ENCODE measurements at regions not wholly inside any gene's neighbourhood (a gene's known extent, or its start where the extent isn't known, plus 50 kb on each side); places are given as distances from the start of the nearest gene placed in this dataset.
"Not testable (repeated sequence)": the region's sequence is repeated elsewhere in the genome, so short reads cannot be mapped to it uniquely, and the experiment has no call there.

DNA sequence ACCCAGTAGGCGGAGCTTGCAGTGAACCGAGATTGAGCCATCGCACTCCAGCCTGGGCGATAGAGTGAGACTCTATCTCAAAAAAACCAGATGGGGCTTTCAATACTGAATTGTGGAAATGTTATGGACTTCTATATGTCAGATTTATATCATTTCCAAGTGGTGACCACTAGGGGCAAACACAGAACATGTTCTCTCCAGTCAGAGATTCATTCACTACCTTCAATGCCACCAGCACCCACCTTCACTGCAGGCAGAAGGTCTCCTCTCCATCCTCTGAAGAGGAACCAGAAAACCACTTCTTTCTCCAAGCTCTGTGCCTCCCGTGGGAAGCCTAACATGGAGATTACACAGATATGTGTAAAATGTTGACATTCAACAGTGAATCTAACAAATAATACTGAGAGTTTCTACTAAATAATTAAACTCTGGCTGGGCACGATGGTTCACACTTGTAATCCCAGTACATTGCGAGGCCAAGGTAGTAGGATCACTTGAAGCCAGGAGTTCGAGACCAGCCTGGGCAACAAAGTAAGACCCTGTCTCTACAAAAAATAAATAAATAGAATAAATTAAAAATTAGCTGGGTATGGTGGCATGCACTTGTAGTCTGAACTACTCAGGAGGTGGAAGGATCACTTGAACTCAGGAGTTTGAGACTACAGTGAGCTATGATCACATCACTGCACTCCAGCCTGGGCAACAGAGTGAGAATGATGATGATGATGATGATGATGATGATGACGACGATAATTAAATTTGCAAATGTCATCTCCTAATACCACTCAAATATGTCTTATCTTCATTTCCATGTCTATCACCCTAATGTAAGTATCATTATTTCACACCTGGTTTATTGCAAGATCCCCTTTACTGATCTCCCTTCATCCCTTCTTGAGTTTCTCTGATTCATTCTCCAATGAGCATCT lies 151.1 kb downstream of the ZNF281 start:
- TF ChIP-seq, protein P1, sequence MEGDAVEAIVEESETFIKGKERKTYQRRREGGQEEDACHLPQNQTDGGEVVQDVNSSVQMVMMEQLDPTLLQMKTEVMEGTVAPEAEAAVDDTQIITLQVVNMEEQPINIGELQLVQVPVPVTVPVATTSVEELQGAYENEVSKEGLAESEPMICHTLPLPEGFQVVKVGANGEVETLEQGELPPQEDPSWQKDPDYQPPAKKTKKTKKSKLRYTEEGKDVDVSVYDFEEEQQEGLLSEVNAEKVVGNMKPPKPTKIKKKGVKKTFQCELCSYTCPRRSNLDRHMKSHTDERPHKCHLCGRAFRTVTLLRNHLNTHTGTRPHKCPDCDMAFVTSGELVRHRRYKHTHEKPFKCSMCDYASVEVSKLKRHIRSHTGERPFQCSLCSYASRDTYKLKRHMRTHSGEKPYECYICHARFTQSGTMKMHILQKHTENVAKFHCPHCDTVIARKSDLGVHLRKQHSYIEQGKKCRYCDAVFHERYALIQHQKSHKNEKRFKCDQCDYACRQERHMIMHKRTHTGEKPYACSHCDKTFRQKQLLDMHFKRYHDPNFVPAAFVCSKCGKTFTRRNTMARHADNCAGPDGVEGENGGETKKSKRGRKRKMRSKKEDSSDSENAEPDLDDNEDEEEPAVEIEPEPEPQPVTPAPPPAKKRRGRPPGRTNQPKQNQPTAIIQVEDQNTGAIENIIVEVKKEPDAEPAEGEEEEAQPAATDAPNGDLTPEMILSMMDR (conservative IDR thresholded peaks at IDR 0.05; ENCODE audit: low read depth, low read length): peak; percentile 69
- no peak overlapping the region for H3K4me3 ChIP-seq (ENCODE audit: low read depth, low read length)
- peak; percentile 59 for DNase-seq (ENCODE audit: low read depth)

DNA sequence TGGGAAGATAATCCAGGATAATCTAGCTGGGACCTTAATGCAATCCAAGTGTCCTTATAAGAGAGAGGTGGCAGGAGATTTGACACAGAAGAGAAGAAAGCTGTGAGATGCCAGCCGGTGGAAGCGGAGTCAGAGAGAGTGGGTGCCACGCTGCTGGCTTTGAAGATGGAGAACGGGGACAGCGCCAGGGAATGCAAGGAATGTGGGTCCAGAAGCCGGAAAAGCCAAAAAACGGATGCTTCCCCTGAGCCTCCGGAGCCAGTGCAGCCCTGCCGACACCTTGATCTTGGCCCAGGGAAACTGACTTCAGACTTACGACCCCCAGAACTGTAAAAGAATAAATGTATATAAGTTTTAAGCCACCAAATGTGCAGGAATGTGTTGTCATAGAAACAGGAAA lies 152.6 kb downstream of the ZNF281 start:
- TF ChIP-seq, protein P1 (conservative IDR thresholded peaks at IDR 0.05; ENCODE audit: low read depth, low read length): no peak
- no peak for DNase-seq (ENCODE audit: low read depth)
- no peak overlapping the region for H3K4me3 ChIP-seq (ENCODE audit: low read depth, low read length)

DNA sequence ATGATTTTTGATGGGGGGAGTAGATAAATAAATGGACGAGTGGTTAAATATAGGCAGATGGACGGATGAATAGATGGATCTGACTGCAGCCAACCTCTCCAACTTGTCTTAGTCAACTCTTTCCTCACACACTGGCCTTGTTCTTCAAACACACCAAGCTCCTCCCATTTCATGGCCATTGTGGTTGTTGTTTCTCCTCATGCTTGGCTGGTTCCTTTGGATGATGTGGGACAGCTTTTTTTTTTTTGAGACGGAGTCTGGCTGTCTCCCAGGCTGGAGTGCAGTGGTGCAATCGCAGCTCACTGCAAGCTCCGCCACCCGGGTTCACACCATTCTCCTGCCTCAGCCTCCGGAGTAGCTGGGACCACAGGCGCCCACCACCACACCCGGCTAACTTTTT lies 155.2 kb downstream of the ZNF281 start:
- H3K4me3 ChIP-seq (ENCODE audit: low read depth, low read length); DNase-seq (ENCODE audit: low read depth): not testable (repeated sequence)

DNA sequence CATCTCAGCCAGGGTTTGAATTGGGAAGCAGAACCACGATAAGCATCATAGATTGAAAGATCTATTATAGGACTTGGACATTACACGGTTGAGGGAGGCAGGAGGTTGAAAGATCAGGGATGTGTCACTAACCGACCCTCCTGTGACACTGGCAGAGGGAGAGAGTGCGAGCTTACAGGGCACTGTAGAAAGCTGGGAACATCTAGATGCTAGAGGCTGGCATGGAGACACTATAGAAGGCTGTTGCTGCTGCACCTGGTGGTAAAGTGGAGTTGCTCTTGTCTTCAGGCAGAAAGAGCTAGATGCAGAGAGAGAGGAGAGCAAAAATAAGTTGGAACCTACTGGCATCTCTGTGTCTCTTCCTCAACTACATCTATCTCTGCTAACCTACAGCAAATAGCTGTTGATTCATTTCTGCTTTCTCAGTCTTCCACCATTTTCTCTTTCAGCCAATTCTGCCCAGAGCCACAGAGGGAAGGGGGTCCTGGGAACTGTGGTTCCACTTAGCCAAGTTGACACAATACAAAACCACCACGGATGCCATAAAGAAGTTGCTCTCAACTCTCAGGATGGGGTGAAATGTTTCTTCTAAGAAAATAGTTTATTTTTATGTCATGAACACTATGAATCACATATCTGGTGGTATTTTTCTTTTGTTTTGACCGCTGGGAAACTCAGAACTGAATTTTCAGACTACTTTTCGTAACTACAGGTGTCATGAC lies 155.9 kb downstream of the ZNF281 start:
- TF ChIP-seq, protein P1 (conservative IDR thresholded peaks at IDR 0.05; ENCODE audit: low read depth, low read length): no peak
- H3K4me3 ChIP-seq (ENCODE audit: low read depth, low read length): no peak overlapping the region
- no peak for DNase-seq (ENCODE audit: low read depth)

DNA sequence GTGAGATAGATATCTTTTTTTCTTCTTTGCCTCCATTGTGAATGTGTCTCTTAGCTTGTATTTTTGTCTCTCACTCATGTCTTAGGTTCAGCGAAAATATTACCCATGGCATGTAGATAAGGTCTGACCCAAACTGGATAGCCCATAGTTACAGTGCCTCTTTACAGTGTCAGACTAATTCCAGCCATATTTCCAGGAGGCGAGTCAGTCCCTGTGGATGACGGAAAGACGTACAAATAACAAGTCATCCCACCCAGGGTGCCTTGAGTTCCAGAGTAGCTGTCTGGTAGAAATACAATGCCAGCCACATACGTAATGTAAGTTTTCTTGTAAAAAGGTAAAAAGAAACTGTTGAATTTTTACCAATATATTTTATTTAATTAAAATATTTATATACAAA lies 157.3 kb downstream of the ZNF281 start:
- TF ChIP-seq, protein P1 (conservative IDR thresholded peaks at IDR 0.05; ENCODE audit: low read depth, low read length): no peak
- H3K4me3 ChIP-seq (ENCODE audit: low read depth, low read length): no peak overlapping the region
- DNase-seq (ENCODE audit: low read depth): peak; percentile 36

DNA sequence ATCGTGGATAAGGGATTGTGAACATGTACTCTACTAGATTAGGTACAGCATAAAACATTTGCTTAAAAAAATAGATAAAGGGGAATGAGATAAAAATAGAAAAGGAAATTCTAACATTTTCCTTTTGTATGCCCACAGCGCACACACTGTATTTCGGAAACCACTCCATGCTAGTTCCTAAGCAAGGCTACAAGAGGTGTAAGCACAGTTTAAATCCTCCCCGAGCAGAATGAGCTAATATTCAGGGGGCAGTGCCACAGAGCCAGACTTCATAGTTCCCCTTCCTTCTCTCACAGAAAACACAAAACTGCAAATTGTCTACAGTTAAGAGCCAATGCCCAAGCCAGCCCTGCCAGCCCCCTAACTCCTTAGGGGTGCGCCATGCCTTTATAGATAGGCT lies 159.4 kb downstream of the ZNF281 start:
- no peak for DNase-seq (ENCODE audit: low read depth)
- TF ChIP-seq, protein P1 (conservative IDR thresholded peaks at IDR 0.05; ENCODE audit: low read depth, low read length): no peak
- no peak overlapping the region for H3K4me3 ChIP-seq (ENCODE audit: low read depth, low read length)

DNA sequence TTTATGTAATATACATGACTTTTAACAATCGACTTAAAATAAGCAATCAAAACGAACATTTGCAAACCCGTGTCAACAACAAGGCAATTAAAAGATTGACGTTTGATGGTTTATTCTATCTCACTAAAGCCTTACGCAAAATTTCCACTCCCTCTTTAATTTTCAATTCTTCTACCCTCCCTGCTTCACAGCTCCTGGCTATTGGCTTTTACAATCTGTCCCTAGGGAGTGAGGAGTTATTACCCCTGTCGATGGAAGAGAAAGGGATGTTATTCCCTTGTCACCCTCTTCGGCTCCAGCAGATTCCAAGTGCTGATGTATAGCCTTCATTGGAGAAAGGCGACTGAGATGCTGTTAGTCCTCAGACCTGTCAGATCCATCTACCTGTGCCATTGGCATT lies 161.3 kb downstream of the ZNF281 start:
- DNase-seq (ENCODE audit: low read depth): no peak
- no peak overlapping the region for H3K4me3 ChIP-seq (ENCODE audit: low read depth, low read length)

More for the DNA sequence above, 161.3 kb downstream of the ZNF281 start:
- TF ChIP-seq, protein P1 (conservative IDR thresholded peaks at IDR 0.05; ENCODE audit: low read depth, low read length): no peak
